Gastrocnemius medialis (tissue), 4 donors: ENCODE measurements at regions not wholly inside any gene's neighbourhood (a gene's known extent, or its start where the extent isn't known, plus 50 kb on each side); places are given as distances from the start of the nearest gene placed in this dataset.

Experiments used
- ATAC-seq, 2 donors: fragments of 150-250 bp; one replicate each; pipeline ENCODE4 v1.9.1; 2016
- DNase-seq, 2 donors: peaks; one replicate each; pipeline ENCODE4 v3.0.0-alpha.2; 2019
- H3K27ac ChIP-seq, 4 donors: fragments of 200-600 bp; sonication (generic); 1 replicate in 1 of 4; 2 replicates in 3 of 4; pipeline ENCODE4 v1.5.1; 2016 to 2018; ENCODE audit warnings: mild to moderate bottlenecking in 2 of 4, moderate library complexity in 1 of 4
- H3K27me3 ChIP-seq, 3 donors: fragments of 200-600 bp; sonication (generic) in 2 of 3; 1 replicate in 1 of 3; 2 replicates in 2 of 3; pipeline versions ENCODE4 v1.5.1 to v1.6.0; 2016 to 2019; ENCODE audit warnings: mild to moderate bottlenecking in 1 of 3, moderate library complexity in 1 of 3
- H3K36me3 ChIP-seq, 2 donors: fragments of 200-600 bp; sonication (generic) in 1 of 2; one replicate each; pipeline ENCODE4 v1.5.1; 2017 to 2018
- H3K4me1 ChIP-seq, 2 donors: fragments of 200-600 bp; sonication (generic) in 1 of 2; one replicate each; pipeline ENCODE4 v1.5.1; 2016 to 2017; ENCODE audit warnings: mild to moderate bottlenecking in 2 of 2
- H3K4me3 ChIP-seq, 4 donors: fragments of 200-600 bp; sonication (generic) in 3 of 4; 1 replicate in 1 of 4; 2 replicates in 3 of 4; pipeline ENCODE4 v1.5.1; 2016 to 2019; ENCODE audit warnings: mild to moderate bottlenecking in 2 of 4
- H3K9me3 ChIP-seq, 3 donors: fragments of 200-600 bp; sonication (generic) in 2 of 3; 1 replicate in 1 of 3; 2 replicates in 2 of 3; pipeline ENCODE4 v1.5.1; 2016 to 2019
- POLR2A ChIP-seq, 2 donors: fragments of 450-650 bp; IDR thresholded peaks; one replicate each; pipeline ENCODE4 v1.6.1; 2017; ENCODE audit warnings: antibody characterized with exemption in 2 of 2, mild to moderate bottlenecking in 2 of 2, moderate library complexity in 2 of 2
- in situ Hi-C, 4 donors: fragments of 200-750 bp; cut with MboI; loops; one replicate each; pipeline versions ENCODE4 v1.15.0 to v1.8.0; 2017; ENCODE audit warnings: low sequenced_read_pairs in 4 of 4
- intact Hi-C: fragments of 100-400 bp; cut with DNase I; formaldehyde crosslinking; loops from one replicate; pipeline ENCODE4 v1.15.1; 2023; ENCODE audit warnings: low total_unique reads
- TF ChIP-seq, protein P1 (sequence below), 5 experiments: fragments of 450-650 bp in 3 of 5; fragments of 200-600 bp in 2 of 5; sonication (generic) in 2 of 5; IDR thresholded peaks in 4 of 5; conservative IDR thresholded peaks in 1 of 5; 1 replicate in 4 of 5; 2 replicates in 1 of 5; pipeline ENCODE4 v1.5.1; 2016 to 2019; ENCODE audit warnings: antibody characterized with exemption in 5 of 5, mild to moderate bottlenecking in 3 of 5, moderate library complexity in 3 of 5

DNA sequence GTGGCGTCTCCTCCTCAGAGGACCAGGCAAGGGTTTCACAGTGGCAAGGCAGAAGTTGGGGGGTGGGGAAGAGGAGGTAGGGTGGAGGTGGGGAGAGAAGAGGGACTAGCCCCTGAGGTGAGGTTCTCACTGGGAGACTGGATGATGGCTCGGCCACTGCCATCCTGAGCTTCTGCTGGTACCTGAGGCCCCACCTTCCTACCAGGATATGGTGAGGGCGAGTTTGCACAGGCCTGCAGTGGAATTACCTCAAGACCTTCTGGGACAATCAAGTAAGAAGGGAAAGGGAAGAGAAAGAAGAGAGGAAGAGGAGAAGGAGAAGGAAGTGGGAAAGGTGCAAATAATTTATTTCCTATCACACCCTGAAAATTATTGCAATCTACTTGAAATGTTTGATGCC, 111.8 kb upstream of the GDF10 start:
- intact Hi-C loops (loop anchor here (10.0 kb wide), 1 partner anchor 67 kb away; no protein-coding TSS in a partner anchor), in situ Hi-C loops (no loop called here)
- ATAC-seq (no peak), DNase-seq (no peak)
- TF ChIP-seq POLR2A (IDR thresholded peaks at IDR 0.05): no peak
- TF ChIP-seq, protein P1, sequence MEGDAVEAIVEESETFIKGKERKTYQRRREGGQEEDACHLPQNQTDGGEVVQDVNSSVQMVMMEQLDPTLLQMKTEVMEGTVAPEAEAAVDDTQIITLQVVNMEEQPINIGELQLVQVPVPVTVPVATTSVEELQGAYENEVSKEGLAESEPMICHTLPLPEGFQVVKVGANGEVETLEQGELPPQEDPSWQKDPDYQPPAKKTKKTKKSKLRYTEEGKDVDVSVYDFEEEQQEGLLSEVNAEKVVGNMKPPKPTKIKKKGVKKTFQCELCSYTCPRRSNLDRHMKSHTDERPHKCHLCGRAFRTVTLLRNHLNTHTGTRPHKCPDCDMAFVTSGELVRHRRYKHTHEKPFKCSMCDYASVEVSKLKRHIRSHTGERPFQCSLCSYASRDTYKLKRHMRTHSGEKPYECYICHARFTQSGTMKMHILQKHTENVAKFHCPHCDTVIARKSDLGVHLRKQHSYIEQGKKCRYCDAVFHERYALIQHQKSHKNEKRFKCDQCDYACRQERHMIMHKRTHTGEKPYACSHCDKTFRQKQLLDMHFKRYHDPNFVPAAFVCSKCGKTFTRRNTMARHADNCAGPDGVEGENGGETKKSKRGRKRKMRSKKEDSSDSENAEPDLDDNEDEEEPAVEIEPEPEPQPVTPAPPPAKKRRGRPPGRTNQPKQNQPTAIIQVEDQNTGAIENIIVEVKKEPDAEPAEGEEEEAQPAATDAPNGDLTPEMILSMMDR (IDR thresholded peaks at IDR 0.05 in 4 of 5, conservative IDR thresholded peaks at IDR 0.05 in 1 of 5): no peak
- H3K36me3 ChIP-seq: no peaks in the 10 kb centered on the region
- no peaks in the 10 kb centered on the region for H3K9me3 ChIP-seq
- no peak overlapping the region for H3K27ac ChIP-seq
- no peaks in the 10 kb centered on the region for H3K27me3 ChIP-seq
- H3K4me1 ChIP-seq: peaks cover 0 to 9% of the 10 kb centered on the region in 2 donors
- no peak overlapping the region for H3K4me3 ChIP-seq

DNA sequence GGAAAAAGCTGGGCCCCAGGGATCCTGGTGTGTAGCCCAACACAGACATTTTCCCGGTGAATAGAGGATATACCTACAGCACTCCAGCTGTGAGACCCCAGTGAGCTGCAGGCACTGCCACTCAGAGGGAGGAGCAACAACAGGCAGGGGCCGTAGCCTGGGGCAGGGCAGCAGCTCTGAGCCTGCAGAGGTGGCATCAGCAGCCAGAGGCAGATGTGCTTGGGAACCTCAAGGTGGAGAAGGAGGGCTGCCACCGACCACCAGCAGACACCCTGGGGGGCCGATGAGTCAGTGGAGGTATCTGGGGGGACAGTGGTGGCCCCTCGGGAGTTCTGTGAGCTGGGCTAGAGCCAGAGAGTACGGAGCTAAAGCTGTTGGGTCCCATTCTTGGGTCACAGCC, 110.2 kb upstream of the GDF10 start:
- Histone ChIP-seq H3K9me3 (no peaks in the 10 kb centered on the region), H3K4me1 (no peaks in the 10 kb centered on the region), H3K36me3 (no peaks in the 10 kb centered on the region), H3K27me3 (no peaks in the 10 kb centered on the region), H3K4me3 (no peak overlapping the region), H3K27ac (no peak overlapping the region)
- TF ChIP-seq, protein P1 (IDR thresholded peaks at IDR 0.05 in 4 of 5, conservative IDR thresholded peaks at IDR 0.05 in 1 of 5): no peak
- TF ChIP-seq POLR2A (IDR thresholded peaks at IDR 0.05): no peak
- in situ Hi-C loops (no loop called here), intact Hi-C loops (loop anchor here (10.0 kb wide), 1 partner anchor 65 kb away; no protein-coding TSS in a partner anchor)
- no peak for DNase-seq
- no peak for ATAC-seq

DNA sequence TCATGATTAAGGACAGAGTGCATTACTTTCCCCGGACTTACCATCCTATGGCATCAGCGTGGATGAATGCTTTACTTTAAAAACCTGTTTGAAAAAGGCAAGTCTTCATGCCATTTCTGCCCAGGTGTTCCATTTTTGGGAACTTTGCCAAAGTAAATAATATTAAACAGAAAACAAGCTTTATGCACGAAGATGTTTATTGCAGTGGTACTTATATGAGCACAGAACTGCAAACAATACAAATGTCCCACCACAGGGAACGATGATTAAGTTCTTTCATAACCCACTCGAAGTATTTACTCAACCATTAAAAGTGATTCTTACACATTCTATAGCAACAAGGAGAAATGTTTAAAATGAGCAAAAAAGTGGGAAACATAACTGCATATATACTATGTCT, 109.7 kb upstream of the GDF10 start:
- Histone ChIP-seq H3K4me3 (no peak overlapping the region), H3K4me1 (no peaks in the 10 kb centered on the region), H3K27ac (no peak overlapping the region), H3K27me3 (no peaks in the 10 kb centered on the region), H3K36me3 (no peaks in the 10 kb centered on the region), H3K9me3 (no peaks in the 10 kb centered on the region)
- DNase-seq (no peak), ATAC-seq (no peak)
- in situ Hi-C loops: no loop called here
- intact Hi-C loops: no loop called here
- no peak for TF ChIP-seq POLR2A (IDR thresholded peaks at IDR 0.05)
- TF ChIP-seq, protein P1 (IDR thresholded peaks at IDR 0.05 in 4 of 5, conservative IDR thresholded peaks at IDR 0.05 in 1 of 5): no peak

DNA sequence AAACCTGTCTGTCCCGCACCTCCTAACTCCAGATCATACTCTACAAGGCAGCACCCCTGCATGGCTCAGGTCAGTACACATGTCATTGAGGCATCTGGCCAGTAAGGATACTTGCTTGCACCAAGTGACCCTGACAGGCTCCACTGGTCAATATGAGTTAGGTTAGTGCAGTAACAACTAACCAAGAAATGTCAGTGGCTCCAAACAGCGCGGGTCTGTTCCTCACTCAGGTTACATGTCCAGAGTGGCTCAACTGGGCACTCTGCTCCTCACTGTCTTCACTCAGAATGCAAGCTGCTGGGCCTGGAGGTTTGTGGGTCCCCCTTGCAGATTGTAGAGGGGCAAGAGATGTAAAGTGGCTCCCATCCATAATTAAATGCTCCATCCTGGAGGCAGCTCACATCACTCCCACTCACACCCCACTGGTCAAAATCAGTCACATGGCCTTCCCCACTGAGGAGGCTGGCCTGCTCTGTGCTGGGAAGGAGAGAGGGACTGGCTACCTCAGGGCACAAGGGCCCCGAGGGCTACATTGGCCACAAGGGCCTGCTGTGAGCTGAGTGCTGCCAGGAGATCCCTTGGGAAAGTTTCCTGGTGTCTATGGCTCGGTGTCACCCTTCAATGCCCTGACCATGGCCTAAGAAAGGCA, 109.1 kb upstream of the GDF10 start:
- H3K4me1 ChIP-seq: no peaks in the 10 kb centered on the region
- no peaks in the 10 kb centered on the region for H3K36me3 ChIP-seq
- H3K27me3 ChIP-seq: no peaks in the 10 kb centered on the region
- H3K9me3 ChIP-seq: no peaks in the 10 kb centered on the region
- H3K4me3 ChIP-seq: no peak overlapping the region
- DNase-seq (no peak), ATAC-seq (no peak)
- no peak overlapping the region for H3K27ac ChIP-seq
- intact Hi-C loops (no loop called here), in situ Hi-C loops (no loop called here)
- TF ChIP-seq, protein P1 (IDR thresholded peaks at IDR 0.05 in 4 of 5, conservative IDR thresholded peaks at IDR 0.05 in 1 of 5): no peak
- no peak for TF ChIP-seq POLR2A (IDR thresholded peaks at IDR 0.05)

DNA sequence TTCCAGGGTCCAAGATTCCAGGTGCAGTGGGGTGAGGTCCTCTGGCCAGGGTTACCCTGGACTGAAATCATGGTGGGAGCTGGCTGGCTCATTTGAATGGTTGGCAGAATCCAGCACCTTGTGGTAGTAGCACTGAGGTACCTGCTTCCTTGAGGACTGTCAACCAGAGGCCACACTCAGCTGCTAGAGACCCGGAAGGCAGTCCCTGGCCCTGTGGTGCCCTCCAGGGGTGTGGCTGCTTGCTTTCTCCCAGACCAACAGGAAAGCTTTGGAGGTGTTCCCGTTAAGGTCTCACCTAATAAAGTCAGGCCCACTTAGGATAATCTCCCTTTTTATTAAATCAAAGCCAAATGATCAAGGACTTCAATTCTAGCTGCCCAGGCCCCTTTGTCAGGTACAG, 107.7 kb upstream of the GDF10 start:
- no peaks in the 10 kb centered on the region for H3K27me3 ChIP-seq
- no peak for TF ChIP-seq POLR2A (IDR thresholded peaks at IDR 0.05)
- TF ChIP-seq, protein P1 (IDR thresholded peaks at IDR 0.05 in 4 of 5, conservative IDR thresholded peaks at IDR 0.05 in 1 of 5): no peak
- no peak overlapping the region for H3K4me3 ChIP-seq
- H3K36me3 ChIP-seq: no peaks in the 10 kb centered on the region
- no peaks in the 10 kb centered on the region for H3K9me3 ChIP-seq
- H3K4me1 ChIP-seq: no peaks in the 10 kb centered on the region
- intact Hi-C loops: no loop called here
- DNase-seq (no peak), ATAC-seq (no peak)
- in situ Hi-C loops: no loop called here
- no peak overlapping the region for H3K27ac ChIP-seq
